Spinal cord (tissue), 9 donors: ENCODE measurements at regions not wholly inside any gene's neighbourhood (a gene's known extent, or its start where the extent isn't known, plus 50 kb on each side); places are given as distances from the start of the nearest gene placed in this dataset.
A peak's percentile ranks its signal among the peaks of the same experiment; 100 is the strongest.

Experiments
- DNase-seq, 6 donors: peaks; one replicate each; pipeline versions ENCODE4 v3.0.0 to v3.0.0-alpha.2; 2013 to 2015; ENCODE audit warnings: low spot score in 6 of 6, low read depth in 4 of 6
- H3K27ac ChIP-seq: one replicate; pipeline ENCODE4 v1.5.1; 2013; ENCODE audit warnings: low read depth, low read length, control low read depth
- H3K27me3 ChIP-seq: one replicate; pipeline ENCODE4 v1.6.1; 2013; ENCODE audit warnings: low read length; ENCODE audit not compliant: control insufficient read depth, insufficient read depth
- H3K36me3 ChIP-seq: one replicate; pipeline ENCODE4 v1.6.1; 2013; ENCODE audit warnings: low read length; ENCODE audit not compliant: control insufficient read depth, insufficient read depth
- H3K4me1 ChIP-seq: one replicate; pipeline ENCODE4 v1.6.1; 2013; ENCODE audit warnings: low read length; ENCODE audit not compliant: control insufficient read depth, insufficient read depth
- H3K4me3 ChIP-seq: one replicate; pipeline ENCODE4 v1.5.1; 2013; ENCODE audit warnings: low read depth, low read length, control low read depth
- H3K9me3 ChIP-seq: one replicate; pipeline ENCODE4 v1.6.1; 2013; ENCODE audit warnings: low read length; ENCODE audit not compliant: control insufficient read depth, insufficient read depth
- WGBS: methylation state at CpG from one replicate; pipeline ENCODE4 v1.1.5; 2013; ENCODE audit warnings: missing lambda C conversion rate; ENCODE audit not compliant: insufficient coverage; 5-methylcytosine and 5-hydroxymethylcytosine counted together
- donor health status: healthy.

GRCh38 chr11:110034806-110035205 is 58.4 kb upstream of the ZC3H12C start:
- Histone ChIP-seq H3K27me3 (no peaks in the 10 kb centered on the region), H3K36me3 (no peaks in the 10 kb centered on the region), H3K27ac (no peak overlapping the region), H3K4me3 (no peak overlapping the region), H3K4me1 (peaks cover 8% of the 10 kb centered on the region), H3K9me3 (no peaks in the 10 kb centered on the region)
- 100% methylated on average over 1 of the region's 4 CpGs for WGBS
- peak in 3 of 6 donors; percentile 8 to 87 (median 12) for DNase-seq

GRCh38 chr11:110035357-110035756 is 57.8 kb upstream of the ZC3H12C start:
- DNase-seq = no peak
- Histone ChIP-seq H3K36me3 (no peaks in the 10 kb centered on the region), H3K27ac (no peak overlapping the region), H3K9me3 (no peaks in the 10 kb centered on the region), H3K4me1 (peaks cover 8% of the 10 kb centered on the region), H3K4me3 (no peak overlapping the region), H3K27me3 (no peaks in the 10 kb centered on the region)
- WGBS = no CpG with 5 or more reads among the region's 2 CpGs

- Histone ChIP-seq H3K9me3 (no peaks in the 10 kb centered on the region), H3K4me3 (no peak overlapping the region), H3K4me1 (peaks cover under 1% of the 10 kb centered on the region), H3K27me3 (no peaks in the 10 kb centered on the region), H3K27ac (no peak overlapping the region), H3K36me3 (no peaks in the 10 kb centered on the region)
- 33% methylated on average over 1 of the region's 3 CpGs for WGBS
- DNase-seq = peak in 2 of 6 donors; percentile 41 to 62
These were observed 55.0 kb upstream of the ZC3H12C start for GRCh38 chr11:110038201-110038600.
